22Rv1 (cell line): ENCODE measurements at regions not wholly inside any gene's neighbourhood (a gene's known extent, or its start where the extent isn't known, plus 50 kb on each side); places are given as distances from the start of the nearest gene placed in this dataset.

ENCODE experiments used
- H3K27ac ChIP-seq: fragments of 450-650 bp; 2 replicates; pipeline ENCODE4 v1.5.1; 2017
- ZFX ChIP-seq: fragments of 450-650 bp; IDR thresholded peaks from 2 replicates; pipeline ENCODE4 v1.6.1; 2017; ENCODE audit warnings: antibody characterized with exemption, borderline replicate concordance
- TF ChIP-seq, protein P1 (sequence below): fragments of 450-650 bp; IDR thresholded peaks from 2 replicates; pipeline ENCODE4 v1.5.1; 2017; ENCODE audit warnings: mild to moderate bottlenecking

DNA sequence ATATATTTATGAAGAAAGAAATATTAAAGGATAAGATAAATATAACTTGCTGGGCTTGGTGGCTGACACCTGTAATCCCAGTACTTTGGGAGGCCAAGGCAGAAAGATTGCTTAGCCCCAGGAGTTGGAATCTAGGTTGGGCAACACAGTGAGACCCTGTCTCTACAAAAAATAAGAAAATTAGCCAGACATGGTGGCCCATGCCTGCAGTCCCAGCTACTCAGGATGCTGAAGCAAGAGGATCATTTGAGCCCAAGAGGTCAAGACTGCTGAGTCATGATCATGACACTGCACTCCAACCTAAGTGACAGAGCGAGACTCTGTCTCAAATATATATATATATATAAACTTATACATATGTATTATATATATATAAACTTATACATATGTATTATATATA is 164.0 kb downstream of the MRPL14 start:
- TF ChIP-seq ZFX, result no peak
- TF ChIP-seq, protein P1, sequence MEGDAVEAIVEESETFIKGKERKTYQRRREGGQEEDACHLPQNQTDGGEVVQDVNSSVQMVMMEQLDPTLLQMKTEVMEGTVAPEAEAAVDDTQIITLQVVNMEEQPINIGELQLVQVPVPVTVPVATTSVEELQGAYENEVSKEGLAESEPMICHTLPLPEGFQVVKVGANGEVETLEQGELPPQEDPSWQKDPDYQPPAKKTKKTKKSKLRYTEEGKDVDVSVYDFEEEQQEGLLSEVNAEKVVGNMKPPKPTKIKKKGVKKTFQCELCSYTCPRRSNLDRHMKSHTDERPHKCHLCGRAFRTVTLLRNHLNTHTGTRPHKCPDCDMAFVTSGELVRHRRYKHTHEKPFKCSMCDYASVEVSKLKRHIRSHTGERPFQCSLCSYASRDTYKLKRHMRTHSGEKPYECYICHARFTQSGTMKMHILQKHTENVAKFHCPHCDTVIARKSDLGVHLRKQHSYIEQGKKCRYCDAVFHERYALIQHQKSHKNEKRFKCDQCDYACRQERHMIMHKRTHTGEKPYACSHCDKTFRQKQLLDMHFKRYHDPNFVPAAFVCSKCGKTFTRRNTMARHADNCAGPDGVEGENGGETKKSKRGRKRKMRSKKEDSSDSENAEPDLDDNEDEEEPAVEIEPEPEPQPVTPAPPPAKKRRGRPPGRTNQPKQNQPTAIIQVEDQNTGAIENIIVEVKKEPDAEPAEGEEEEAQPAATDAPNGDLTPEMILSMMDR, result no peak
- H3K27ac ChIP-seq, result no peak overlapping the region

DNA sequence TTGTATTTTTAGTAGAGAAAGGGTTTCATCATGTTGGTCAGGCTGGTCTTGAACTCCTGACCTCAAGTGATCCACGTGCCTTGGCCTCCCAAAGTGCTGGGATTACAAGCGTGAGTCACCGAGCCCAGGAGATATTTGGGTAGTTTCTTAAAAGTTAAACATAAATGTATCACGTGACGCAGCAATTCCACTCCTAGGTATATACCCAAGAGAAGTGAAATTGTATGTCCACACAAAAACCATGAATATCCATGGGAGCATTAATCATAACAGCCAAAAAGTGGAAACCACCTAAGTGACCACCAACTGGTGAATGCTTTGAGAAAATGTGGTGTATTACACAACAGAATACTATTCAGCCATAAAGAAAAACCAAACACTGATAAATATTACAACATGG is 164.8 kb downstream of the MRPL14 start:
- TF ChIP-seq, protein P1, result no peak
- TF ChIP-seq ZFX, result no peak
- H3K27ac ChIP-seq, result no peak overlapping the region

DNA sequence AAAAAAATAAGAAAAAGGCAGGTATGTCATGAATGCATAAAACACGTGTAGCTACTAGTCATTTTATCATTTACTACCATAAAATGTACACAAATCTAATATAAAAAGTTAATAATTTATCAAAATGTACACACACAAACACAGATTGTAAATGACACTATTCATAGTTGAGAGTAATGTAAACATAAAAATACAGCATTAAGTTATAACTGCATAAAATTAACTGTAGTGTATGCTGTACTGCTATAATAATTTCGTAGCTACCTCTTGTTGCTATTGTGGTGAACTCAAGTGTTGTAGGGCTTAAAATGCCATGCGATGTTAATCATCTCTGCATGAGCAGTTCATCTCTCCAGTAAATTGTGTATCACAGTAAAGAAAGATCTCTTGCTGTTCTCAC is 170.0 kb downstream of the MRPL14 start:
- TF ChIP-seq ZFX, result no peak
- TF ChIP-seq, protein P1, result no peak

DNA sequence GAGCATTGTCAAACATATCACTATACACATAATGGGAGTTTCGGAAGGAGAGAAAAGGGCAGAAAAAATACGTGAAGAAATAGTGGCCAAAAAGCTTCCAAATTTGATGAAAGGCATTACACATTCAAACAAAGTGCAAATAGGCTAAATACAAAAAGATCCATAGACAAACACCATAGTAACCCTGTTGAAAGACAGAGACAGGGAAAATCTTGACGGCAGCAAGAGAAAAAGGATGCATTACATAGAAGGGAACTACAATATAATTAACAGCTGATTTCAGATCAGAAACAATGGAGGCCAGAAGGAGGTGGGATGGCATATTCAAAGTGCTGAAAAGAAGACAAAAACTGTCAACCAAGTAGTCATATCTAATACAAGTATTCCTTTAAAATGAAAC is 170.8 kb downstream of the MRPL14 start:
- peak overlapping the region; percentile 73 for H3K27ac ChIP-seq
- TF ChIP-seq ZFX, result no peak
- TF ChIP-seq, protein P1, result no peak

More for the DNA sequence above, 170.0 kb downstream of the MRPL14 start:
- peak overlapping the region; percentile 73 for H3K27ac ChIP-seq

DNA sequence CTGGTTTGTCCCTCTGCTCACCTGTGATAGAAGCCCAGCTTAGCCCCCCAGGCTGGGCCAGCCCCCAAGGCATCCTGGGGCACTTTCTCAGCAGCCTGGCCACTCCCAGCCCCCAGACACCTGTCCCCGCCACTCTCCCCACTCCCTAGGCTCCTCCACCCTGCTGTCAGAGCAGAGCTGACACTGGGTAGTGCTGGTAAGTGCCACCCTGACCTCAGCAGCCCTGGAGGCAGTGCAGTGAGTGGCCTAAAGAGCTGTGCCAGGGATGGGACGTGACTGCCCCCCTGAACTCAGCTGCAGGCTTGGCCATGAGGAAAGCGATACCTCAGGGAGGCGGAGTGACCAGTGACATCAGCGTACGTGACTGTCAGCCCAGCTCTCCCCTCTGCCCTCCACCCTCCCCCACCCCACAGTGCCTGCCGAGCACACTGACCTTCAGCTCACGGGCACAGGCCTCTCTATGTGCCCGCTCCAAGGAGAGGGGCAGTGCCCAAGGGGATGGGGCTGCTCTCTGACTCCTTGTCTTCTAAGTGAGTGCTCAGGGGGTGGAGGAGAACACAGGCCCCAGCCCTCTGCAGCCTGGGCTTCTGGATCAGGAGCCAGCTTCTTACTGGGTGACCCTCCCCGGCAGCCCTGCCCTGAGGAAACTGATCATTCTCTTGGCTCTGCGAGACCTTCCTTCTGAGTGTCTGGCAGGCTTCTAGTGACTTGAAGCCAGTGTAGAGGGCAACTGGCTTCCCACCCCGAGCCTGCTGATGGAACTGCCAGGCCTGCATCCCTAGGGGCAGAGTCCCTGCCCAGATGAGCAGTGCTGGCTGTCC is 172.7 kb downstream of the MRPL14 start:
- TF ChIP-seq ZFX, result no peak
- TF ChIP-seq, protein P1, result no peak
- no peak overlapping the region for H3K27ac ChIP-seq

DNA sequence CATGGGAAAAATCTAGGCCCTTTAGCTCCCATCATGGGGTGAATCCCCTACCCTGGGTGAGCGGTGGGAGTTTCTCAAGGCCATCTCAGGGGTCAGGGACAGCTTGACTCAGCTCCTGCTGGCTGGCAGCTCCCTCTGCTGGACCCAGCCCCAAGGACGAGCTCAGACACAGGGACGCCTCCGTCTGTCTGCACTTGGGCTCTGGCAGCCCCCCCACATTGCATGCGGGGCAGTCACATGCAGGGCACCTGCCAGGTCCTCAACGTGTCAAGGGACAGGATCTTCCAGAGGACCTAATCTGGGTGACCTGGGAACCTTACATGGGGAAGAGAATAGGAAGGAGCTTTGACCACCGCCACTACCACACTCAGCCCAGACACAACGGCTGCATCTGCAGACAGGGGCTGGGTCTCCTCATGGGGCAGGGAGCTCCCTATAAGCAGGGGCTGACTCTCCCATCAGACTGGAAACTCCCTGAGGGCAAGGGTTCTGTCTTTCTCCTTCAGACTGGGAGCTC is 173.4 kb downstream of the MRPL14 start:
- no peak overlapping the region for H3K27ac ChIP-seq
- TF ChIP-seq ZFX, result no peak
- TF ChIP-seq, protein P1, result no peak

DNA sequence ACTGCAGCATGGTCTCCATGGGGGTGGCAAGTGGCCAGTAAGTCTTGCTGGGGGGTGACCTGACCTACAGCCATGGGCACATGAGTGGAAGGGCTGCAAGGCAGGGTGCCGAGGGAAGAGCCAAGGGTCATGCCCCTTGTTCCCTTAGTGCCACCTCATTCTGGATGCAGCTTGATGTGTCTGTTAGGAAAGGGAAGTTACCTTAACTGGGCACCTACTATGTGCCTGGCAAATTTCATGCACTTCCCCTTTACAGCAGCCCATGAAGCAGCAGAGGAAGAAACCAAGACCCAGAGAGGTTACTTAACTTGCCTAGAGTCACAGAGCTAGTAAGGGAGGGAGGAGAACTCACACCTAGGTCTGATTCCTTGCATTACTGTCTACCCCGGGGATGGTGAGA is 174.0 kb downstream of the MRPL14 start:
- no peak for TF ChIP-seq ZFX
- TF ChIP-seq, protein P1, result no peak
- H3K27ac ChIP-seq, result no peak overlapping the region
